HG02840 (cell line): ENCODE measurements at regions not wholly inside any gene's neighbourhood (a gene's known extent, or its start where the extent isn't known, plus 50 kb on each side); places are given as distances from the start of the nearest gene placed in this dataset.
"Not testable (repeated sequence)": the region's sequence is repeated elsewhere in the genome, so short reads cannot be mapped to it uniquely, and the experiment has no call there.

Source experiments
- ATAC-seq: cut with Tn5 transposase; IDR thresholded peaks from one replicate; pipeline ENCODE4 v1.9.1; 2021; ENCODE audit warnings: mild to moderate bottlenecking, moderate library complexity, moderate number of reproducible peaks; ENCODE audit not compliant: unreplicated experiment, low FRiP score

DNA sequence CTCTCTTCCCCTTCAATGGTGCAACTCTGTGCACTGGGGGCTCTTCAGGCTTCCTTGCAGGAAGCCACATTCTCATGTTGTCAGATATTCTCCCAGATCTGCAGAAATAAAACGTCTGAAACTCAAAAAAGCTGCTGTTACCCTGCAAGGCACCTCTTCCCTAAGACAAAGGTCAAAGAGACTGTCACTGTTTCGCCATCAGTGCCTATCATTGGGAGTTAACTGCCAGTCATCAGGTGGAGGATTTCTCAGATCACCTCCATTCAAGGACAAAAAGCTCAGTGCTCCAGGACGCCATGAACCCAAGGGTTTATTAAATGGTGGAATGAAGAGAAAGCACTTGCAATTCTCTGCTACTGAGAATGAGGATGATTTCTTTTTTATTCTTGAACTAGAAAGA lies 144.6 kb upstream of the PALS2 start:
- no peak for ATAC-seq

- no peak for ATAC-seq
Measured at GRCh38 chr7:24432677-24433076, 140.6 kb upstream of the PALS2 start.

GRCh38 chr7:24434972-24435371 lies 138.3 kb upstream of the PALS2 start:
- ATAC-seq: no peak

- no peak for ATAC-seq
Measured at GRCh38 chr7:24436131-24436920, 136.9 kb upstream of the PALS2 start.

- ATAC-seq: no peak
Measured at GRCh38 chr7:24438232-24438631, 135.0 kb upstream of the PALS2 start.

DNA sequence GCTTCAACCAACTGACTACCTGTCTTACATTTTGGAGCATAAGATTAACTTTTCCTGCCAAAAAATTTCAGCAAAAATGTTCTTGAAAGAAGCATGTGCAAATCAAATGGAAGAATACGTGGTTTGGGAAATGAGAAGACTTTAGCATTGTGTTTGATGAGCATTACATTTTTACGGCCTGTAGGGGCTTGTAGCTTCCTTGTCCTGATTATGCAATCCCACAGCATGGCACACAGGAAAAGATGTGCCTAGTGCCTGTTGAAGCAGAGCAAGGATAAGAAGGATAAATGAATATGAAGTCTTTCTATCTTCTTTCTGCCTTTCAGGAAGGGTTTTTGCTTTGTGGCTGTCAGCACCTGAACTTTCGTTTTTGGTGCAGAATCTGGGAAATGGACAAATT lies 134.1 kb upstream of the PALS2 start:
- ATAC-seq: not testable (repeated sequence)

- no peak for ATAC-seq
Measured at GRCh38 chr7:24440892-24441291, 132.4 kb upstream of the PALS2 start.

GRCh38 chr7:24441314-24442027 lies 131.8 kb upstream of the PALS2 start:
- ATAC-seq: no peak

GRCh38 chr7:24442170-24442777 lies 131.0 kb upstream of the PALS2 start:
- no peak for ATAC-seq

DNA sequence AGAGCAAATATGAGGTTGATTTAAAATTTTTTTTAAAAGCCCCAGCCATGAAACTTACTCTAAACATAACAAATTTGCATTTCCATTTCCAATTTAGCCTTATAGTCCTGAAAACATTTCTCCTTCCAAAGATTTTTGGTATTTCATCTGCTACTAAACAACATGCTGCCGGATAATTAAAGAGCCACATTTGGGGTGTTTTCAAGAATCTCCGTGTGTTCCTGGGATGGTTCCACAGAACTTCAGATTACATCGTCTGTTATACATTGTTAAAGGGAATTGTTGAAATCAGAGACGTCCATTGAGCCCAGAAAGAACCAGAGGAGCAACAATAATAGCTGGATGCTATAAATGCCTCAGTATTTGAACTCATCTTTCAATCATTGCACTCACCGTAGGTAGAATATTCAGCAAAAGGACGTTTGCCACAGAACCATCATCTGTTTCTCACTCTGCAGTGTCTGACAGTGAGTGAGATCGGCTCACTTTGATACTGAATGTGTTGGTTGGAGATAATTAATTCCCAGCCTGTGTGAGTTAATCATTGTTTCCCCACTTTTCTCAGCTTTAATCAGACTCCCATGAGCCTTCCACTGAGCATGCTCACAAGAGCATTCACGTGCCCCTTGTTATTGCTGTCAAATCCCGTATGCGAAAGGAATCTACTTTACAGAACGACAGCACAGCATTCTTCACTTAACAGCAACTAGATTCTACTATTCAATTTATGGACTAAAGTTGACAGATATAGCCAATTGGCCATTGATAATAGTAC lies 128.4 kb upstream of the PALS2 start:
- ATAC-seq: no peak

- no peak for ATAC-seq
Measured at GRCh38 chr7:24448038-24448437, 125.2 kb upstream of the PALS2 start.

DNA sequence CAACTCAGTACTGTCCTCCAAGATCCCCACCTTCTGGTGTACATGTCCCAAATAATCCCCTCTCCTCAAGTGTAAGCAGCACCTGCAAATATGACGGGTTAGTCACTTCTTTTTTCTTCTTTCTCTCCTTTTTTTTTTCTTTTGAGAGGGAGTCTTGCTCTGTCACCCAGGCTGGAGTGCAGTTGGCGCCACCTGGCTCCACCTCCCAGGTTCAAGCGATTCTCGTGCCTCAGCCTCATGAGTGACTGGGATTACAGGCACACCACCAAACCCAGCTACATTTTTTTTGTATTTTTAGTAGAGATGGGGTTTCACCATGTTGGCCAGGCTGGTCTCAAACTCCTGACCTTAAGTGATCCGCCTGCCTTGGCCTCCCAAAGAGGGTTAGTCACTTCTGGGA lies 123.8 kb upstream of the PALS2 start:
- not testable (repeated sequence) for ATAC-seq

GRCh38 chr7:24455813-24456525 lies 117.3 kb upstream of the PALS2 start:
- ATAC-seq: peak; percentile 63

GRCh38 chr7:24456526-24457218 lies 116.6 kb upstream of the PALS2 start:
- no peak for ATAC-seq

DNA sequence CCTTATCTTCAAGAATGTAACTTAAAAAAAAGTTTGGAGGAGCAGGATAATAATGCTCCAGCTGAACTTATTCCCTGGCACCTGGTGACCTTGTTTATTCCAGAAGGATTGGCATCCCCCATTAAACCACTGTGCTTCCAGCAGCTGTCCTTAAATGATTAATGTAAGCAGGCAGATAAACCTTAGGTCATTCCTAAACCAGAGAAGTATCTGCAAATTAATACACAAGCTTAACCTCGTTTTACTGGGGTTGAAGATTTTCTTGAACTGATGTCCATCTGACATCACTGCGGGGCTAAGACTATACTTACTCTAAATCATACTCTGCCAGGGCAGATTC lies 116.1 kb upstream of the PALS2 start:
- ATAC-seq: no peak

GRCh38 chr7:24462117-24462516 lies 111.1 kb upstream of the PALS2 start:
- no peak for ATAC-seq

DNA sequence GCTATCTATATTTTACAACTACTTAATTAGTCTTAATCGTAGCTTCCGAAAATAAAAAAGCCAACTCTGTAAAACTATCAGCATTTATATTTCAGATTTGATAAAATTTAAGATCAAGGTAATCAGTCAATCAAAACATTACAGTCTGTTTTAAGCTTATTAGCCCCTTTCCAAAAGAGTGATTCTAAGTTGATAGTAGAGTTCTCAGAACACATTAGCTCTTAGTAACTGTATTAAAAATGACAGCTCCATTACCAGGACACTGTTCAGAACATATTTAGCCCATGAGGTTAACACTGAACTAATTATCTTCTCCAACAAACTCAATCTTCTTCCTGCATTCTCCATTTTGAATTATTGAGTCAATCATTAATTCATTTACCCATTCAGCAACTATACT lies 110.3 kb upstream of the PALS2 start:
- ATAC-seq: no peak

- ATAC-seq: no peak
Measured at GRCh38 chr7:24463474-24463873, 109.8 kb upstream of the PALS2 start.

DNA sequence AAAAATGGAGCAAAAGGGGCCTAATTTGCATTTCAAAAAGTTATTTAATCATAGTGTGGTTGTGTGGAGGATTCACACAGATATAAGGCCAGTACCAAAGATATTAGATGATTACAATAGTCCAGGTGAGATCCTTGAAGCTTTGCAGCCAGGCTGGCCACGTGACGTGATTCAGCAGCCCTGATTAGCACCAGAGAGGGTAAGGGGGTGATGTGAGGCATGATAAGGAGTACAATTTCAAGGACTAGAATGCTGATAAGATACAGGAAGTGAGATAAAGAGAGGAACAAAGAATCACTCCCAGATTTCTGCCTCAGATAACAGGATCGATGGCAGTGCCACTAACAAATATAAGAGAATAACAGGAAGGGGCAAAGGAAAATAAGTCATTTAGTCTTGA lies 108.4 kb upstream of the PALS2 start:
- ATAC-seq: no peak
